ENCODE measurements at regions not wholly inside any gene's neighbourhood (a gene's known extent, or its start where the extent isn't known, plus 50 kb on each side); places are given as distances from the start of the nearest gene placed in this dataset.

- no peak overlapping the region for H3K4me3 ChIP-seq (ENCODE audit: low read depth, low read length)
- TF ChIP-seq CTCF (IDR thresholded peaks at IDR 0.05; ENCODE audit: low read depth, low read length, missing control alignments) = no peak
- no peak for DNase-seq (ENCODE audit: low read depth)
Observed at GRCh38 chr3:94303897-94304296, 241.0 kb downstream of the NSUN3 start.

- no peak overlapping the region for H3K4me3 ChIP-seq (ENCODE audit: low read depth, low read length)
- TF ChIP-seq CTCF (IDR thresholded peaks at IDR 0.05; ENCODE audit: low read depth, low read length, missing control alignments) = no peak
- DNase-seq (ENCODE audit: low read depth) = no peak
Observed at GRCh38 chr3:94304954-94305353, 242.1 kb downstream of the NSUN3 start.

GRCh38 chr3:94305835-94306611 lies 243.2 kb downstream of the NSUN3 start:
- no peak for DNase-seq (ENCODE audit: low read depth)
- TF ChIP-seq CTCF (IDR thresholded peaks at IDR 0.05; ENCODE audit: low read depth, low read length, missing control alignments) = no peak
- no peak overlapping the region for H3K4me3 ChIP-seq (ENCODE audit: low read depth, low read length)

GRCh38 chr3:94307588-94307987 lies 244.7 kb downstream of the NSUN3 start:
- TF ChIP-seq CTCF (IDR thresholded peaks at IDR 0.05; ENCODE audit: low read depth, low read length, missing control alignments) = no peak
- no peak overlapping the region for H3K4me3 ChIP-seq (ENCODE audit: low read depth, low read length)
- no peak for DNase-seq (ENCODE audit: low read depth)

- no peak overlapping the region for H3K4me3 ChIP-seq (ENCODE audit: low read depth, low read length)
- no peak for DNase-seq (ENCODE audit: low read depth)
- no peak for TF ChIP-seq CTCF (IDR thresholded peaks at IDR 0.05; ENCODE audit: low read depth, low read length, missing control alignments)
Observed at GRCh38 chr3:94308767-94309166, 245.9 kb downstream of the NSUN3 start.

GRCh38 chr3:94310341-94311135 lies 247.7 kb downstream of the NSUN3 start:
- H3K4me3 ChIP-seq (ENCODE audit: low read depth, low read length) = no peak overlapping the region
- no peak for DNase-seq (ENCODE audit: low read depth)
- TF ChIP-seq CTCF (IDR thresholded peaks at IDR 0.05; ENCODE audit: low read depth, low read length, missing control alignments) = no peak
